ENCODE measurements at regions not wholly inside any gene's neighbourhood (a gene's known extent, or its start where the extent isn't known, plus 50 kb on each side); places are given as distances from the start of the nearest gene placed in this dataset.

DNA sequence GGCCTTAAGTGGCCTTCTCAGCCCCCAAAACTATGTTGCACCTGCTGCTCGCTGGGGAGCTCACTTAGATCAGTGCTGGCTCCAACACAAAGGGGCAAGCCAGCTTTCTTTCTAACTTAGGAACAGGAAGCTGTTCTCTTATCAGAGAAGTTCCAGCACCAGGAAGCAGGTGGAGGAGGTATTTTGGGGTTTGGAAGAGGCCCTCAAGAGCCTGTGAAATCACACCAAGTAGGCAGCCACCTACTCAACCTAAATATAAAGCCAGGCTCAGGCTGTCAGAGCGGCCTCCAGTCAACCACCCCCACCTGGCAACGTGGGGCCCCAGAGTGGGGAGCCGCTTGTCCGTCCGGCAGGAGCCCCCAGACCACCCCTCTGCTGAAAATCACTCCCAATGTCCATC is 152.8 kb downstream of the OLFM1 start:
- in situ Hi-C loops (cut with HindIII; ENCODE audit: low pct_unique_long_range_greater_than_20kb, low sequenced_read_pairs) (no loop called here), intact Hi-C loops (cut with micrococcal nuclease; ENCODE audit: unreplicated experiment) (no loop called here)
- ATAC-seq (no peak), DNase-seq (ENCODE audit: low read depth, low spot score) (no peak)
- no peak for TF ChIP-seq POLR2AphosphoS5 (IDR thresholded peaks at IDR 0.05; ENCODE audit: low read depth, low read length)
- TF ChIP-seq, protein P1, sequence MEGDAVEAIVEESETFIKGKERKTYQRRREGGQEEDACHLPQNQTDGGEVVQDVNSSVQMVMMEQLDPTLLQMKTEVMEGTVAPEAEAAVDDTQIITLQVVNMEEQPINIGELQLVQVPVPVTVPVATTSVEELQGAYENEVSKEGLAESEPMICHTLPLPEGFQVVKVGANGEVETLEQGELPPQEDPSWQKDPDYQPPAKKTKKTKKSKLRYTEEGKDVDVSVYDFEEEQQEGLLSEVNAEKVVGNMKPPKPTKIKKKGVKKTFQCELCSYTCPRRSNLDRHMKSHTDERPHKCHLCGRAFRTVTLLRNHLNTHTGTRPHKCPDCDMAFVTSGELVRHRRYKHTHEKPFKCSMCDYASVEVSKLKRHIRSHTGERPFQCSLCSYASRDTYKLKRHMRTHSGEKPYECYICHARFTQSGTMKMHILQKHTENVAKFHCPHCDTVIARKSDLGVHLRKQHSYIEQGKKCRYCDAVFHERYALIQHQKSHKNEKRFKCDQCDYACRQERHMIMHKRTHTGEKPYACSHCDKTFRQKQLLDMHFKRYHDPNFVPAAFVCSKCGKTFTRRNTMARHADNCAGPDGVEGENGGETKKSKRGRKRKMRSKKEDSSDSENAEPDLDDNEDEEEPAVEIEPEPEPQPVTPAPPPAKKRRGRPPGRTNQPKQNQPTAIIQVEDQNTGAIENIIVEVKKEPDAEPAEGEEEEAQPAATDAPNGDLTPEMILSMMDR (IDR thresholded peaks at IDR 0.05): no peak
- no peak for TF ChIP-seq SIN3A (IDR thresholded peaks at IDR 0.05; ENCODE audit: borderline replicate concordance, insufficient read depth, low read depth, low read length)
- TF ChIP-seq TCF7L2 (IDR thresholded peaks at IDR 0.05; ENCODE audit: low read depth, low read length): no peak
- TF ChIP-seq, protein P2, sequence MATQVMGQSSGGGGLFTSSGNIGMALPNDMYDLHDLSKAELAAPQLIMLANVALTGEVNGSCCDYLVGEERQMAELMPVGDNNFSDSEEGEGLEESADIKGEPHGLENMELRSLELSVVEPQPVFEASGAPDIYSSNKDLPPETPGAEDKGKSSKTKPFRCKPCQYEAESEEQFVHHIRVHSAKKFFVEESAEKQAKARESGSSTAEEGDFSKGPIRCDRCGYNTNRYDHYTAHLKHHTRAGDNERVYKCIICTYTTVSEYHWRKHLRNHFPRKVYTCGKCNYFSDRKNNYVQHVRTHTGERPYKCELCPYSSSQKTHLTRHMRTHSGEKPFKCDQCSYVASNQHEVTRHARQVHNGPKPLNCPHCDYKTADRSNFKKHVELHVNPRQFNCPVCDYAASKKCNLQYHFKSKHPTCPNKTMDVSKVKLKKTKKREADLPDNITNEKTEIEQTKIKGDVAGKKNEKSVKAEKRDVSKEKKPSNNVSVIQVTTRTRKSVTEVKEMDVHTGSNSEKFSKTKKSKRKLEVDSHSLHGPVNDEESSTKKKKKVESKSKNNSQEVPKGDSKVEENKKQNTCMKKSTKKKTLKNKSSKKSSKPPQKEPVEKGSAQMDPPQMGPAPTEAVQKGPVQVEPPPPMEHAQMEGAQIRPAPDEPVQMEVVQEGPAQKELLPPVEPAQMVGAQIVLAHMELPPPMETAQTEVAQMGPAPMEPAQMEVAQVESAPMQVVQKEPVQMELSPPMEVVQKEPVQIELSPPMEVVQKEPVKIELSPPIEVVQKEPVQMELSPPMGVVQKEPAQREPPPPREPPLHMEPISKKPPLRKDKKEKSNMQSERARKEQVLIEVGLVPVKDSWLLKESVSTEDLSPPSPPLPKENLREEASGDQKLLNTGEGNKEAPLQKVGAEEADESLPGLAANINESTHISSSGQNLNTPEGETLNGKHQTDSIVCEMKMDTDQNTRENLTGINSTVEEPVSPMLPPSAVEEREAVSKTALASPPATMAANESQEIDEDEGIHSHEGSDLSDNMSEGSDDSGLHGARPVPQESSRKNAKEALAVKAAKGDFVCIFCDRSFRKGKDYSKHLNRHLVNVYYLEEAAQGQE (IDR thresholded peaks at IDR 0.05; ENCODE audit: insufficient read depth in 1 of 2, low read depth in 2 of 2, low read length in 1 of 2): no peak
- Histone ChIP-seq H3K9me3 (ENCODE audit: control insufficient read depth, insufficient read depth, low read depth, low read length) (no peaks in the 10 kb centered on the region), H3K27me3 (ENCODE audit: control insufficient read depth, insufficient read depth, low read length) (no peaks in the 10 kb centered on the region), H3K4me3 (ENCODE audit: low read depth in 2 of 2, low read length in 2 of 2) (no peak overlapping the region), H3K4me1 (ENCODE audit: control insufficient read depth, insufficient read depth, low read length) (no peaks in the 10 kb centered on the region), H3K27ac (ENCODE audit: low read length) (no peak overlapping the region), H3K36me3 (ENCODE audit: control insufficient read depth, insufficient read depth, low read length) (no peaks in the 10 kb centered on the region)
- BruUV-seq (replicated peaks): no TSS peak
- POLR2A ChIA-PET: no interaction called here
- CTCF ChIA-PET: no interaction called here

DNA sequence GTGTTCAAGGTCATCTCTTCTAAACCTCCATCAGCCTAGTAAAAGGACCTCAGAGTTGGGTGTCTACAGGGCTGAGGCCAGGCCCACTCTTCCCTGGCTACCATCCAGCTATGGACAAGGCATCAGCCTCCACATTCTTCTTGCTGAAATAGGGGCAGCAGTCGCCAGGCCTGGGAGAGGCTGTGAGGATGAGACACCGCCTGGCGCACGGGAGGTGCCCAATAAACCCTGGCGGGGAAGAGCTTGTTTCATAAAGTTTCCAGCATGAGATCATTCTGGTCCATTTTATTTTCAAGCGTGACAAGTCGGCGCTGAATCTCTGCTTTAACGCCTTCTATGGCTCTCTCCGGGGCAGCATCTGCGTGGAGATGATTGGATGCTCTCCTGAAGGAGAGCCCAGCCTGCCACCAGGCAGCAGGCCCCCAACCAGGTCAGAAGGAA is 153.4 kb downstream of the OLFM1 start:
- in situ Hi-C loops (cut with HindIII; ENCODE audit: low pct_unique_long_range_greater_than_20kb, low sequenced_read_pairs) (no loop called here), intact Hi-C loops (cut with micrococcal nuclease; ENCODE audit: unreplicated experiment) (no loop called here)
- H3K27me3 ChIP-seq (ENCODE audit: control insufficient read depth, insufficient read depth, low read length): no peaks in the 10 kb centered on the region; the same call in 1 of the 2 replicates
- no peaks in the 10 kb centered on the region for H3K9me3 ChIP-seq (ENCODE audit: control insufficient read depth, insufficient read depth, low read depth, low read length)
- H3K36me3 ChIP-seq (ENCODE audit: control insufficient read depth, insufficient read depth, low read length): no peaks in the 10 kb centered on the region
- no peak overlapping the region for H3K27ac ChIP-seq (ENCODE audit: low read length)
- ChIA-PET POLR2A (no interaction called here), CTCF (no interaction called here)
- DNase-seq (ENCODE audit: low read depth, low spot score) (no peak), ATAC-seq (no peak)
- no TSS peak for BruUV-seq (replicated peaks)
- no peak overlapping the region for H3K4me3 ChIP-seq (ENCODE audit: low read depth in 2 of 2, low read length in 2 of 2)
- TF ChIP-seq, protein P2 (IDR thresholded peaks at IDR 0.05; ENCODE audit: insufficient read depth in 1 of 2, low read depth in 2 of 2, low read length in 1 of 2): no peak
- TF ChIP-seq, protein P1 (IDR thresholded peaks at IDR 0.05): no peak
- TF ChIP-seq SIN3A (IDR thresholded peaks at IDR 0.05; ENCODE audit: borderline replicate concordance, insufficient read depth, low read depth, low read length): no peak
- TF ChIP-seq TCF7L2 (IDR thresholded peaks at IDR 0.05; ENCODE audit: low read depth, low read length): no peak
- TF ChIP-seq POLR2AphosphoS5 (IDR thresholded peaks at IDR 0.05; ENCODE audit: low read depth, low read length): no peak
- no peaks in the 10 kb centered on the region for H3K4me1 ChIP-seq (ENCODE audit: control insufficient read depth, insufficient read depth, low read length)
